Activated T-helper 17 cell treated with anti-CD3 and anti-CD28 coated beads, Interleukin-2, amount 50 U/mL, for 72 hours (primary cell): ENCODE measurements at regions not wholly inside any gene's neighbourhood (a gene's known extent, or its start where the extent isn't known, plus 50 kb on each side); places are given as distances from the start of the nearest gene placed in this dataset.
"Not testable (repeated sequence)": the region's sequence is repeated elsewhere in the genome, so short reads cannot be mapped to it uniquely, and the experiment has no call there.

Source experiments
- ATAC-seq: fragments of 150-1000 bp; cut with Tn5 transposase; replicated peaks from 2 replicates; pipeline ENCODE4 v1.10.0; 2021; ENCODE audit warnings: mild to moderate bottlenecking, moderate library complexity
- H3K27ac Mint-ChIP-seq: one replicate; pipeline ENCODE4 v1.8.0; 2022; ENCODE audit warnings: mixed read lengths
- H3K27me3 Mint-ChIP-seq: one replicate; pipeline ENCODE4 v1.8.0; 2022; ENCODE audit warnings: mixed read lengths
- H3K36me3 Mint-ChIP-seq: one replicate; pipeline ENCODE4 v1.8.0; 2022; ENCODE audit warnings: low read depth, mild to moderate bottlenecking, mixed read lengths
- H3K4me1 Mint-ChIP-seq: one replicate; pipeline ENCODE4 v1.8.0; 2022; ENCODE audit warnings: mixed read lengths
- H3K4me3 Mint-ChIP-seq: one replicate; pipeline ENCODE4 v1.8.0; 2022; ENCODE audit warnings: mild to moderate bottlenecking, mixed read lengths
- H3K9me3 Mint-ChIP-seq: one replicate; pipeline ENCODE4 v1.8.0; 2022; ENCODE audit warnings: mixed read lengths

GRCh38 chr10:81251457-81252115 lies 623.4 kb upstream of the NRG3 start:
- Mint-ChIP-seq H3K27ac (no peak overlapping the region), H3K4me1 (no peaks in the 10 kb centered on the region), H3K36me3 (no peaks in the 10 kb centered on the region), H3K4me3 (no peak overlapping the region), H3K27me3 (no peaks in the 10 kb centered on the region), H3K9me3 (no peaks in the 10 kb centered on the region)
- ATAC-seq: no peak

GRCh38 chr10:81264991-81265390 lies 610.0 kb upstream of the NRG3 start:
- not testable (repeated sequence) for H3K4me1 Mint-ChIP-seq, H3K27me3 Mint-ChIP-seq, H3K9me3 Mint-ChIP-seq, H3K27ac Mint-ChIP-seq, H3K36me3 Mint-ChIP-seq, ATAC-seq, H3K4me3 Mint-ChIP-seq

GRCh38 chr10:81270051-81270450 lies 604.9 kb upstream of the NRG3 start:
- peaks cover 15% of the 10 kb centered on the region for H3K9me3 Mint-ChIP-seq

GRCh38 chr10:81280497-81281479 lies 594.2 kb upstream of the NRG3 start:
- peaks cover 5% of the 10 kb centered on the region for H3K9me3 Mint-ChIP-seq
- H3K4me1 Mint-ChIP-seq: no peaks in the 10 kb centered on the region
- no peak overlapping the region for H3K27ac Mint-ChIP-seq
- H3K4me3 Mint-ChIP-seq: no peak overlapping the region
- no peaks in the 10 kb centered on the region for H3K36me3 Mint-ChIP-seq
- H3K27me3 Mint-ChIP-seq: no peaks in the 10 kb centered on the region
- ATAC-seq: no peak

More at GRCh38 chr10:81270051-81270450, 604.9 kb upstream of the NRG3 start:
- H3K4me1 Mint-ChIP-seq: no peaks in the 10 kb centered on the region
- no peaks in the 10 kb centered on the region for H3K27me3 Mint-ChIP-seq
- no peaks in the 10 kb centered on the region for H3K36me3 Mint-ChIP-seq
- ATAC-seq: no peak
- H3K27ac Mint-ChIP-seq: no peak overlapping the region
- H3K4me3 Mint-ChIP-seq: no peak overlapping the region

- H3K4me1 Mint-ChIP-seq: no peaks in the 10 kb centered on the region
- no peak overlapping the region for H3K4me3 Mint-ChIP-seq
- H3K27ac Mint-ChIP-seq: no peak overlapping the region
- no peak for ATAC-seq
- H3K9me3 Mint-ChIP-seq: peaks cover 19% of the 10 kb centered on the region
- no peaks in the 10 kb centered on the region for H3K36me3 Mint-ChIP-seq
- H3K27me3 Mint-ChIP-seq: no peaks in the 10 kb centered on the region
These were observed 586.5 kb upstream of the NRG3 start for GRCh38 chr10:81288544-81288943.

- ATAC-seq: no peak
- no peaks in the 10 kb centered on the region for H3K4me1 Mint-ChIP-seq
- no peaks in the 10 kb centered on the region for H3K36me3 Mint-ChIP-seq
- H3K27ac Mint-ChIP-seq: no peak overlapping the region
- H3K9me3 Mint-ChIP-seq: peaks cover 25% of the 10 kb centered on the region
- H3K27me3 Mint-ChIP-seq: no peaks in the 10 kb centered on the region
- no peak overlapping the region for H3K4me3 Mint-ChIP-seq
These were observed 577.7 kb upstream of the NRG3 start for GRCh38 chr10:81297292-81297691.

GRCh38 chr10:81303656-81304055 lies 571.3 kb upstream of the NRG3 start:
- Mint-ChIP-seq H3K4me1 (no peaks in the 10 kb centered on the region), H3K4me3 (no peak overlapping the region), H3K27ac (no peak overlapping the region), H3K27me3 (no peaks in the 10 kb centered on the region), H3K9me3 (peaks cover 23% of the 10 kb centered on the region), H3K36me3 (no peaks in the 10 kb centered on the region)
- no peak for ATAC-seq

GRCh38 chr10:81306971-81307782 lies 567.8 kb upstream of the NRG3 start:
- ATAC-seq: no peak
- Mint-ChIP-seq H3K27ac (no peak overlapping the region), H3K36me3 (no peaks in the 10 kb centered on the region), H3K27me3 (no peaks in the 10 kb centered on the region), H3K4me1 (no peaks in the 10 kb centered on the region), H3K9me3 (peaks cover 11% of the 10 kb centered on the region), H3K4me3 (no peak overlapping the region)

GRCh38 chr10:81309041-81309552 lies 565.9 kb upstream of the NRG3 start:
- Mint-ChIP-seq H3K4me3 (no peak overlapping the region), H3K27ac (no peak overlapping the region), H3K36me3 (no peaks in the 10 kb centered on the region), H3K4me1 (no peaks in the 10 kb centered on the region), H3K27me3 (no peaks in the 10 kb centered on the region), H3K9me3 (peaks cover 11% of the 10 kb centered on the region)
- no peak for ATAC-seq

GRCh38 chr10:81314471-81314870 lies 560.5 kb upstream of the NRG3 start:
- Mint-ChIP-seq H3K9me3 (peaks cover 7% of the 10 kb centered on the region), H3K36me3 (no peaks in the 10 kb centered on the region), H3K4me1 (no peaks in the 10 kb centered on the region), H3K27ac (no peak overlapping the region), H3K4me3 (no peak overlapping the region), H3K27me3 (no peaks in the 10 kb centered on the region)
- ATAC-seq: no peak

- Mint-ChIP-seq H3K27me3 (no peaks in the 10 kb centered on the region), H3K4me1 (no peaks in the 10 kb centered on the region), H3K4me3 (no peak overlapping the region), H3K36me3 (no peaks in the 10 kb centered on the region), H3K27ac (no peak overlapping the region), H3K9me3 (peaks cover 7% of the 10 kb centered on the region)
- no peak for ATAC-seq
These were observed 560.0 kb upstream of the NRG3 start for GRCh38 chr10:81315026-81315425.

- Mint-ChIP-seq H3K27me3 (no peaks in the 10 kb centered on the region), H3K36me3 (no peaks in the 10 kb centered on the region), H3K4me1 (no peaks in the 10 kb centered on the region), H3K4me3 (no peak overlapping the region), H3K27ac (no peak overlapping the region), H3K9me3 (no peaks in the 10 kb centered on the region)
- ATAC-seq: no peak
These were observed 527.0 kb upstream of the NRG3 start for GRCh38 chr10:81348003-81348402.

- H3K27me3 Mint-ChIP-seq: no peaks in the 10 kb centered on the region
- no peaks in the 10 kb centered on the region for H3K4me1 Mint-ChIP-seq
- no peak for ATAC-seq
- H3K4me3 Mint-ChIP-seq: no peak overlapping the region
- H3K9me3 Mint-ChIP-seq: peaks cover 7% of the 10 kb centered on the region
- no peaks in the 10 kb centered on the region for H3K36me3 Mint-ChIP-seq
- no peak overlapping the region for H3K27ac Mint-ChIP-seq
These were observed 507.9 kb upstream of the NRG3 start for GRCh38 chr10:81367132-81367531.

- H3K27me3 Mint-ChIP-seq: no peaks in the 10 kb centered on the region
- H3K36me3 Mint-ChIP-seq: no peaks in the 10 kb centered on the region
- no peak overlapping the region for H3K27ac Mint-ChIP-seq
- no peaks in the 10 kb centered on the region for H3K4me1 Mint-ChIP-seq
- H3K9me3 Mint-ChIP-seq: peaks cover 10% of the 10 kb centered on the region
- ATAC-seq: no peak
- H3K4me3 Mint-ChIP-seq: no peak overlapping the region
These were observed 488.2 kb upstream of the NRG3 start for GRCh38 chr10:81386817-81387216.
